Kidney (tissue), 13 donors: ENCODE measurements at regions not wholly inside any gene's neighbourhood (a gene's known extent, or its start where the extent isn't known, plus 50 kb on each side); places are given as distances from the start of the nearest gene placed in this dataset.

Experiments used
- DNase-seq, 5 donors: peaks; one replicate each; pipeline ENCODE4 v3.0.0-alpha.2; 2013 to 2020
- FAIRE-seq: peaks from 2 replicates; lab custom pipeline; 2012; peaks lifted over from hg19 to GRCh38; lab: Jason Lieb, UNC
- H3K27ac ChIP-seq, 2 donors: one replicate each; pipeline ENCODE4 v1.7.0; 2013; ENCODE audit warnings: low read depth in 2 of 2, low read length in 2 of 2, inconsistent platforms in 1 of 2
- H3K27me3 ChIP-seq: one replicate; pipeline ENCODE4 v1.7.1; 2013; ENCODE audit warnings: low read length, inconsistent platforms; ENCODE audit not compliant: control insufficient read depth, insufficient read depth
- H3K36me3 ChIP-seq, 3 donors: one replicate each; pipeline versions ENCODE4 v1.7.0 to v1.7.1; 2013; ENCODE audit warnings: low read length in 3 of 3, control low read depth in 1 of 3, inconsistent platforms in 1 of 3; ENCODE audit not compliant: insufficient read depth in 3 of 3, control insufficient read depth in 2 of 3
- H3K4me1 ChIP-seq, 3 donors: one replicate each; pipeline versions ENCODE4 v1.7.0 to v1.7.1; 2013; ENCODE audit warnings: low read length in 3 of 3, inconsistent platforms in 1 of 3, low read depth in 1 of 3; ENCODE audit not compliant: control insufficient read depth in 2 of 3, insufficient read depth in 2 of 3
- H3K4me3 ChIP-seq, 3 donors: one replicate each; pipeline versions ENCODE4 v1.7.0 to v1.8.1; 2013; ENCODE audit warnings: low read length in 3 of 3, control low read depth in 1 of 3, inconsistent platforms in 1 of 3
- H3K9ac ChIP-seq, 3 donors: one replicate each; pipeline versions ENCODE4 v1.7.0 to v1.7.1; 2013; ENCODE audit warnings: low read length in 3 of 3, control low read depth in 1 of 3, inconsistent platforms in 1 of 3
- H3K9me3 ChIP-seq, 3 donors: one replicate each; pipeline versions ENCODE4 v1.7.0 to v1.7.1; 2013; ENCODE audit warnings: low read length in 3 of 3, control low read depth in 1 of 3, inconsistent platforms in 1 of 3; ENCODE audit not compliant: control insufficient read depth in 2 of 3, insufficient read depth in 1 of 3
- intact Hi-C: fragments of 100-400 bp; cut with DNase I; formaldehyde crosslinking; loops from one replicate; pipeline ENCODE4 v1.11.1; 2022
- TF ChIP-seq, protein P1 (sequence below): IDR thresholded peaks from 3 replicates; pipeline ENCODE4 v1.5.1; 2012; ENCODE audit warnings: mild to moderate bottlenecking, moderate library complexity, borderline replicate concordance; ENCODE audit not compliant: insufficient read depth; ENCODE audit errors: extremely low read depth
- donor health status: control.
- donor health status: control.
- donor health status: control.
- donor health status: control.
- donor health status: control.
- donor health status: DM: yes; HTN: yes; CAD: no.
- donor health status: Normal renal cell carcinoma (clear cell type).

DNA sequence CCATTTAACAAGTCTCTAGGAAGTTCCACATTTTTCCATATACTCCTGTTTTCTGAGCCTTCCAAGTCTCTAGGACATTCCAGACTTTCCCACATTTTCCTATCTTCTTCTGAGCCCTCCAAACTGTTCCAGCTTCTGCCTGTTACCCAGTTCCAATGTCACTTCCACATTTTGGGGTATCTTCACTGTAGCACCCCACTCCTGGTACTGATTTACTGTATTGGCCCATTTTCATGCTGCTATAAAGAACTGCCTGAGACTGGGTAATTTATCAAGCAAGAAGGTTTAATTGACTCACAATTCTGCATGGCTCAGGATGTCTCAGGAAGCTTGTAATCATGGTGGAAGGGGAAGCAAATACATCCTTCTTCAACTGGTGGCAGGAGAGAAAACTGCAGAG, 285.0 kb downstream of the LRRIQ3 start:
- H3K27me3 ChIP-seq, result no peaks in the 10 kb centered on the region
- H3K9me3 ChIP-seq, result peaks cover 0 to 8% (median 0%) of the 10 kb centered on the region in 3 donors
- no peaks in the 10 kb centered on the region for H3K4me1 ChIP-seq
- intact Hi-C loops, result no loop called here
- H3K4me3 ChIP-seq, result no peak overlapping the region
- DNase-seq (no peak), FAIRE-seq (no peak)
- H3K9ac ChIP-seq, result no peak overlapping the region
- no peaks in the 10 kb centered on the region for H3K36me3 ChIP-seq
- TF ChIP-seq, protein P1, sequence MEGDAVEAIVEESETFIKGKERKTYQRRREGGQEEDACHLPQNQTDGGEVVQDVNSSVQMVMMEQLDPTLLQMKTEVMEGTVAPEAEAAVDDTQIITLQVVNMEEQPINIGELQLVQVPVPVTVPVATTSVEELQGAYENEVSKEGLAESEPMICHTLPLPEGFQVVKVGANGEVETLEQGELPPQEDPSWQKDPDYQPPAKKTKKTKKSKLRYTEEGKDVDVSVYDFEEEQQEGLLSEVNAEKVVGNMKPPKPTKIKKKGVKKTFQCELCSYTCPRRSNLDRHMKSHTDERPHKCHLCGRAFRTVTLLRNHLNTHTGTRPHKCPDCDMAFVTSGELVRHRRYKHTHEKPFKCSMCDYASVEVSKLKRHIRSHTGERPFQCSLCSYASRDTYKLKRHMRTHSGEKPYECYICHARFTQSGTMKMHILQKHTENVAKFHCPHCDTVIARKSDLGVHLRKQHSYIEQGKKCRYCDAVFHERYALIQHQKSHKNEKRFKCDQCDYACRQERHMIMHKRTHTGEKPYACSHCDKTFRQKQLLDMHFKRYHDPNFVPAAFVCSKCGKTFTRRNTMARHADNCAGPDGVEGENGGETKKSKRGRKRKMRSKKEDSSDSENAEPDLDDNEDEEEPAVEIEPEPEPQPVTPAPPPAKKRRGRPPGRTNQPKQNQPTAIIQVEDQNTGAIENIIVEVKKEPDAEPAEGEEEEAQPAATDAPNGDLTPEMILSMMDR, result no peak
- no peak overlapping the region for H3K27ac ChIP-seq

DNA sequence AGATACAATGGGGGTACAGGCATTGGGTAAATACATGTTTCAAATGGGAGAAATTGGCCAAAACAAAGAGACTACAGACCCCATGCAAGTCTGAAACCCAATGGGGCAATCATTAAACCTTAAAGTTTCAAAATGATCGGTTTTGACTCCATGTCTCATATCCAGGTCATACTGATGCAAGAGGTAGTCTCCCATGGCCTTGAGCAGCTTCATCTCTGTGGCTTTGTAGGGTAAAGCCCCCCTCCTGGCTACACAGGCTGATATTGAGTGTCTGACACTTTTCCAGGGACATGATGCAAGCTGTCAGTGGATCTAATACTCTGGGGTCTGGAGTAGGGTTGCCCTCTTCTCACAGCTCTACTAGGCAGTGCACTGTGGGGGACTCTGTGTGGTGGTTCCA, 286.1 kb downstream of the LRRIQ3 start:
- no peaks in the 10 kb centered on the region for H3K4me1 ChIP-seq
- no peaks in the 10 kb centered on the region for H3K27me3 ChIP-seq
- no peak overlapping the region for H3K27ac ChIP-seq
- FAIRE-seq (no peak), DNase-seq (no peak)
- no peak overlapping the region for H3K4me3 ChIP-seq
- intact Hi-C loops, result no loop called here
- H3K9ac ChIP-seq, result no peak overlapping the region
- H3K9me3 ChIP-seq, result peaks cover 0 to 8% (median 0%) of the 10 kb centered on the region in 3 donors
- TF ChIP-seq, protein P1, result no peak
- H3K36me3 ChIP-seq, result no peaks in the 10 kb centered on the region

DNA sequence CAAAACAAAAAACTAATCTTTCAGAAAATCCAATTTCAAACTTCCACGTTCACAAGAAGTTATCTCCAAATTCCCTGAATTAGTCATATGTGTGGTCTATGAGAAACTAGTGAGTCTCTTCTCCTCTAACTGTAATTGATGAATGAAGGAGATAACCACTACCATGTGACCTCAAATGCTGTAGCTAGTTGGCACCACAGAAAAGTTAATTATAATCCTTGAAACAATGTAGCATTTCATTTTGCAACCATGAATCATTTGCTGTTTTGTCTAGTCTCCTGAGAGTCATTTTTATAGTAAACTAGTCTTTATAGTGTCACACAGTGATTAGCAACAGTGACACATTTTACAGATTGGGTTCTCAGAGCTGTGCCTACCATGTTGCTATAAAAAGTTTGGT, 287.5 kb downstream of the LRRIQ3 start:
- intact Hi-C loops, result no loop called here
- TF ChIP-seq, protein P1, result no peak

GRCh38 chr1:73910062-73910461, 287.9 kb downstream of the LRRIQ3 start:
- Histone ChIP-seq H3K27ac (no peak overlapping the region), H3K4me3 (no peak overlapping the region), H3K4me1 (no peaks in the 10 kb centered on the region), H3K27me3 (no peaks in the 10 kb centered on the region), H3K36me3 (no peaks in the 10 kb centered on the region), H3K9ac (no peak overlapping the region), H3K9me3 (peaks cover 0 to 8% (median 0%) of the 10 kb centered on the region in 3 donors)
- DNase-seq (no peak), FAIRE-seq (no peak)
- intact Hi-C loops, result no loop called here
- TF ChIP-seq, protein P1, result no peak

More for the DNA sequence above, 287.5 kb downstream of the LRRIQ3 start:
- no peak overlapping the region for H3K9ac ChIP-seq
- H3K27me3 ChIP-seq, result no peaks in the 10 kb centered on the region
- FAIRE-seq (no peak), DNase-seq (no peak)
- no peak overlapping the region for H3K4me3 ChIP-seq
- H3K9me3 ChIP-seq, result peaks cover 0 to 8% (median 0%) of the 10 kb centered on the region in 3 donors
- no peak overlapping the region for H3K27ac ChIP-seq
- no peaks in the 10 kb centered on the region for H3K4me1 ChIP-seq
- no peaks in the 10 kb centered on the region for H3K36me3 ChIP-seq
